Lung (tissue), 11 donors: ENCODE measurements at regions not wholly inside any gene's neighbourhood (a gene's known extent, or its start where the extent isn't known, plus 50 kb on each side); places are given as distances from the start of the nearest gene placed in this dataset.

ENCODE experiments used
- ATAC-seq: fragments of 200-7000 bp; cut with Tn5 transposase; one replicate; pipeline ENCODE4 v1.9.1; 2020; ENCODE audit warnings: moderate number of reproducible peaks; ENCODE audit not compliant: insufficient read depth, low FRiP score
- DNase-seq, 3 donors: peaks; one replicate each; pipeline ENCODE4 v3.0.0-alpha.2; 2013 to 2017
- H3K27ac ChIP-seq, 2 donors: one replicate each; pipeline ENCODE4 v1.5.1; 2013; ENCODE audit warnings: mild to moderate bottlenecking in 2 of 2, moderate library complexity in 2 of 2, control low read depth in 1 of 2, inconsistent platforms in 1 of 2, low read depth in 1 of 2, low read length in 1 of 2
- H3K27me3 ChIP-seq, 3 donors: one replicate each; pipeline ENCODE4 v1.5.1; 2013; ENCODE audit warnings: low read length in 2 of 3; ENCODE audit not compliant: control insufficient read depth in 3 of 3, insufficient read depth in 3 of 3
- H3K36me3 ChIP-seq, 4 donors: one replicate each; pipeline ENCODE4 v1.5.1; 2013; ENCODE audit warnings: low read length in 4 of 4, mild to moderate bottlenecking in 1 of 4, moderate library complexity in 1 of 4; ENCODE audit not compliant: control insufficient read depth in 4 of 4, insufficient read depth in 4 of 4
- H3K4me1 ChIP-seq, 5 donors: one replicate each; pipeline ENCODE4 v1.5.1; 2013; ENCODE audit warnings: low read length in 5 of 5, mild to moderate bottlenecking in 2 of 5, moderate library complexity in 1 of 5; ENCODE audit not compliant: control insufficient read depth in 5 of 5, insufficient read depth in 5 of 5
- H3K4me3 ChIP-seq: one replicate; pipeline ENCODE4 v1.5.1; 2013; ENCODE audit warnings: mild to moderate bottlenecking, control low read depth, moderate library complexity
- H3K9ac ChIP-seq, 2 donors: one replicate each; pipeline ENCODE4 v1.5.1; 2013; ENCODE audit warnings: low read length in 2 of 2, control low read depth in 1 of 2; ENCODE audit not compliant: insufficient read depth in 1 of 2
- H3K9me3 ChIP-seq, 4 donors: one replicate each; pipeline ENCODE4 v1.5.1; 2013; ENCODE audit warnings: low read length in 3 of 4, mild to moderate bottlenecking in 1 of 4, moderate library complexity in 1 of 4; ENCODE audit not compliant: control insufficient read depth in 4 of 4, insufficient read depth in 3 of 4
- CTCF ChIP-seq: IDR thresholded peaks from 2 replicates; pipeline ENCODE4 v1.5.1; 2012; ENCODE audit warnings: mild to moderate bottlenecking; ENCODE audit errors: control extremely low read depth, extremely low read depth
- WGBS, 2 donors: extraction: QIAGEN DNeasy Blood & Tissue Kit; methylation state at CpG; one replicate each; pipeline ENCODE4 v1.1.7; 2013; 5-methylcytosine and 5-hydroxymethylcytosine counted together
- donor health status: control.
- donor health status: control.
- donor health status: Bipolar disorder and iron deficiency.
- donor health status: healthy.
- donor health status: DM: yes; HTN: yes; CAD: no.

GRCh38 chr1:218694636-218695035 lies 349.5 kb downstream of the TGFB2 start:
- Histone ChIP-seq H3K4me1 (peaks cover 0 to 27% (median 0%) of the 10 kb centered on the region in 5 donors), H3K4me3 (no peak overlapping the region), H3K36me3 (no peaks in the 10 kb centered on the region), H3K9ac (no peak overlapping the region), H3K27ac (no peak overlapping the region), H3K9me3 (no peaks in the 10 kb centered on the region), H3K27me3 (no peaks in the 10 kb centered on the region)
- no peak for TF ChIP-seq CTCF
- ATAC-seq: no peak
- no peak for DNase-seq
- WGBS, 2 donors: 17 to 21% methylated on average over 1 of the region's 1 CpG

GRCh38 chr1:218695525-218695924 lies 350.4 kb downstream of the TGFB2 start:
- Histone ChIP-seq H3K27ac (no peak overlapping the region), H3K9ac (no peak overlapping the region), H3K4me3 (no peak overlapping the region), H3K27me3 (no peaks in the 10 kb centered on the region), H3K36me3 (no peaks in the 10 kb centered on the region), H3K4me1 (peaks cover 0 to 27% (median 0%) of the 10 kb centered on the region in 5 donors), H3K9me3 (no peaks in the 10 kb centered on the region)
- WGBS, 2 donors: 54 to 74% methylated on average over 4 of the region's 4 CpGs
- TF ChIP-seq CTCF: no peak
- no peak for ATAC-seq
- DNase-seq: peak in 2 of 3 donors; percentile 57 to 68

- ATAC-seq (no peak), DNase-seq (peak in 1 of 3 donors; percentile 44)
- H3K9me3 ChIP-seq: no peaks in the 10 kb centered on the region
- peaks cover 0 to 39% (median 7%) of the 10 kb centered on the region in 5 donors for H3K4me1 ChIP-seq
- no peak overlapping the region for H3K9ac ChIP-seq
- no peak overlapping the region for H3K27ac ChIP-seq
- no peaks in the 10 kb centered on the region for H3K27me3 ChIP-seq
- no peaks in the 10 kb centered on the region for H3K36me3 ChIP-seq
- no peak overlapping the region for H3K4me3 ChIP-seq
- no peak for TF ChIP-seq CTCF
Observed at GRCh38 chr1:218698141-218698540, 353.0 kb downstream of the TGFB2 start.

- DNase-seq (no peak), ATAC-seq (no peak)
- H3K27ac ChIP-seq: no peak overlapping the region
- no peaks in the 10 kb centered on the region for H3K9me3 ChIP-seq
- 67 to 85% methylated on average over 3 of the region's 3 CpGs for WGBS, 2 donors
- no peak overlapping the region for H3K9ac ChIP-seq
- peaks cover 0 to 34% (median 7%) of the 10 kb centered on the region in 5 donors for H3K4me1 ChIP-seq
- TF ChIP-seq CTCF: no peak
- no peak overlapping the region for H3K4me3 ChIP-seq
- no peaks in the 10 kb centered on the region for H3K27me3 ChIP-seq
- H3K36me3 ChIP-seq: no peaks in the 10 kb centered on the region
Observed at GRCh38 chr1:218699421-218699820, 354.3 kb downstream of the TGFB2 start.
